Thoracic aorta (tissue), 2 donors: ENCODE measurements at regions not wholly inside any gene's neighbourhood (a gene's known extent, or its start where the extent isn't known, plus 50 kb on each side); places are given as distances from the start of the nearest gene placed in this dataset.
"Not testable (repeated sequence)": the region's sequence is repeated elsewhere in the genome, so short reads cannot be mapped to it uniquely, and the experiment has no call there.

Source experiments
- ATAC-seq: fragments of 150-250 bp; one replicate; pipeline ENCODE4 v1.8.0; 2017; ENCODE audit warnings: low read depth; ENCODE audit not compliant: insufficient number of reproducible peaks, low FRiP score
- DNase-seq: peaks from one replicate; pipeline ENCODE4 v3.0.0-alpha.2; 2020; ENCODE audit warnings: low spot score
- H3K27ac ChIP-seq, 2 donors: fragments of 200-600 bp; sonication (generic); 1 replicate in 1 of 2; 2 replicates in 1 of 2; pipeline ENCODE4 v1.5.1; 2016; ENCODE audit warnings: mild to moderate bottlenecking in 2 of 2, moderate library complexity in 2 of 2
- H3K27me3 ChIP-seq: fragments of 200-600 bp; sonication (generic); replicated peaks from 2 replicates; pipeline ENCODE4 v1.6.0; 2016; ENCODE audit warnings: mild to moderate bottlenecking; ENCODE audit not compliant: insufficient read depth
- H3K36me3 ChIP-seq: fragments of 200-600 bp; sonication (generic); one replicate; pipeline ENCODE4 v1.5.1; 2016
- H3K4me1 ChIP-seq, 2 donors: fragments of 200-600 bp; sonication (generic); 1 replicate in 1 of 2; 2 replicates in 1 of 2; pipeline versions ENCODE4 v1.5.1 to v1.6.0; 2016; ENCODE audit warnings: low read depth in 2 of 2, mild to moderate bottlenecking in 1 of 2; ENCODE audit not compliant: control insufficient read depth in 1 of 2
- H3K4me3 ChIP-seq: fragments of 200-600 bp; sonication (generic); 2 replicates; pipeline ENCODE4 v1.5.1; 2016; ENCODE audit warnings: mild to moderate bottlenecking
- H3K9me3 ChIP-seq: fragments of 200-600 bp; sonication (generic); 2 replicates; pipeline ENCODE4 v1.5.1; 2016
- CTCF ChIP-seq: fragments of 200-600 bp; sonication (generic); IDR thresholded peaks from one replicate; pipeline ENCODE4 v1.5.1; 2019; ENCODE audit warnings: antibody characterized with exemption

GRCh38 chr20:12942123-12942522, 66.6 kb upstream of the SPTLC3 start:
- Histone ChIP-seq H3K4me3 (no peak overlapping the region), H3K27ac (no peak overlapping the region), H3K36me3 (no peaks in the 10 kb centered on the region), H3K27me3 (no peaks in the 10 kb centered on the region), H3K9me3 (no peaks in the 10 kb centered on the region), H3K4me1 (no peaks in the 10 kb centered on the region)
- DNase-seq (no peak), ATAC-seq (no peak)
- no peak for TF ChIP-seq CTCF

GRCh38 chr20:12946789-12947188, 62.0 kb upstream of the SPTLC3 start:
- Histone ChIP-seq H3K4me3 (no peak overlapping the region), H3K9me3 (no peaks in the 10 kb centered on the region)
- TF ChIP-seq CTCF = no peak

GRCh38 chr20:12947691-12948090, 61.1 kb upstream of the SPTLC3 start:
- Histone ChIP-seq H3K9me3 (no peaks in the 10 kb centered on the region), H3K36me3 (no peaks in the 10 kb centered on the region), H3K4me1 (no peaks in the 10 kb centered on the region), H3K4me3 (no peak overlapping the region), H3K27me3 (no peaks in the 10 kb centered on the region), H3K27ac (no peak overlapping the region)
- DNase-seq (no peak), ATAC-seq (no peak)
- TF ChIP-seq CTCF = no peak

More at GRCh38 chr20:12946789-12947188, 62.0 kb upstream of the SPTLC3 start:
- Histone ChIP-seq H3K36me3 (no peaks in the 10 kb centered on the region), H3K4me1 (no peaks in the 10 kb centered on the region), H3K27ac (no peak overlapping the region), H3K27me3 (no peaks in the 10 kb centered on the region)
- no peak for DNase-seq
- ATAC-seq = no peak

DNA sequence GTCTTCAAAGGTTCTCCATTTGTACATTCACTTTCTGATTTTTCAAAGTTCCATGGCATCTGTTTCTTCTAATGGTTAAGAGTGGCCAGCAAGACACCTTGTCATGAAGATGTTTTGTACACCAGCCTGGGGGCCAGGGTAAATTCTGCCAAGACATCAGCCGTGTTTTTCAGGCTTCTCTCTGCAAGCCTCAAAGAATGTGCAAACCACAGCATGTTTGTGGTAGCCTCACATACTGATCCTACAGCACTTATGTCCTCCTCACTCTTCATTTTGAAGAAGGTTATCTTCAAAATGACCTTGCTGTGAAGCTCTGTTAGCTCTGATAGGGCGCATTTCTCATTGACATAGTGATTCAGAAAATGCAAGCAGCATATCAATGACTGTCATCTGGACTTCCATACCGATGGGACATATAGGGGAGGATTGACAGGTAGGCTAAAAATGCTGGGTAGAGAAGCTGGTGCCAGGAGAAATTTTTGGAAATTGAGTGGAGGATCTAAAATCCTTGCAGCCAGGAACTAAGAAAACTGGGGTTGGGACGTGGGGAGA, 59.3 kb upstream of the SPTLC3 start:
- H3K9me3 ChIP-seq = no peaks in the 10 kb centered on the region
- no peak for TF ChIP-seq CTCF
- H3K36me3 ChIP-seq = no peaks in the 10 kb centered on the region
- H3K4me1 ChIP-seq = no peaks in the 10 kb centered on the region
- no peak overlapping the region for H3K27ac ChIP-seq
- no peak for DNase-seq
- H3K4me3 ChIP-seq = no peak overlapping the region
- ATAC-seq = no peak
- no peaks in the 10 kb centered on the region for H3K27me3 ChIP-seq

DNA sequence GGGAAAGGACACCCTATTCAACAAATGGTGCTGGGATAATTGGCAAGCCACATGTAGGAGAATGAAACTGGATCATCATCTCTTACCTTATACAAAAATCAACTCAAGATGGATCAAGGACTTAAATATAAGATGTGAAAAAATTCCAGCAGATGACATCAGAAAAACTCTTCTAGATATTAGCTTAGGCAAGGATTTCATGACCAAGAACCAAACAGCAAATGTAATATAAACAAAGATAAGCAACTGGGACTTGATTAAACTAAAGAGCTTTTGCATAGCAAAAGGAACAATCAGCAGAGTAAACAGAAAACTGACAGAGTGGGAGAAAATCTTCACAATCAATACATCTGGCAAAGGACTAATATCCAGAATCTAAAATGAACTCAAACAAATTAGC, 54.5 kb upstream of the SPTLC3 start:
- not testable (repeated sequence) for H3K9me3 ChIP-seq, H3K27me3 ChIP-seq, DNase-seq, ATAC-seq, H3K4me1 ChIP-seq, H3K4me3 ChIP-seq, H3K36me3 ChIP-seq, H3K27ac ChIP-seq

GRCh38 chr20:12955611-12956010, 53.2 kb upstream of the SPTLC3 start:
- H3K4me1 ChIP-seq = no peaks in the 10 kb centered on the region
- no peak for DNase-seq

More at GRCh38 chr20:12955611-12956010, 53.2 kb upstream of the SPTLC3 start:
- H3K36me3 ChIP-seq = no peaks in the 10 kb centered on the region
- no peaks in the 10 kb centered on the region for H3K27me3 ChIP-seq
- no peak overlapping the region for H3K27ac ChIP-seq
- no peak overlapping the region for H3K4me3 ChIP-seq
- no peaks in the 10 kb centered on the region for H3K9me3 ChIP-seq
- TF ChIP-seq CTCF = no peak
- ATAC-seq = no peak
